Astrocyte (in vitro differentiated cells and primary cell): ENCODE measurements at regions not wholly inside any gene's neighbourhood (a gene's known extent, or its start where the extent isn't known, plus 50 kb on each side); places are given as distances from the start of the nearest gene placed in this dataset.

ENCODE experiments used
- CTCF ChIP-seq: IDR thresholded peaks from 2 replicates; pipeline ENCODE4 v1.5.1; 2011; ENCODE audit warnings: low read depth, mild to moderate bottlenecking, inconsistent platforms, low read length, moderate library complexity; ENCODE audit not compliant: insufficient read depth
- EZH2 ChIP-seq: IDR thresholded peaks from 2 replicates; pipeline ENCODE4 v1.6.1; 2012; ENCODE audit warnings: mild to moderate bottlenecking, low read length, inconsistent platforms; ENCODE audit not compliant: insufficient read depth

GRCh38 chr20:22815603-22816315, 219.4 kb upstream of the SSTR4 start:
- TF ChIP-seq CTCF: no peak
- no peak for TF ChIP-seq EZH2
